ENCODE measurements at regions not wholly inside any gene's neighbourhood (a gene's known extent, or its start where the extent isn't known, plus 50 kb on each side); places are given as distances from the start of the nearest gene placed in this dataset.

DNA sequence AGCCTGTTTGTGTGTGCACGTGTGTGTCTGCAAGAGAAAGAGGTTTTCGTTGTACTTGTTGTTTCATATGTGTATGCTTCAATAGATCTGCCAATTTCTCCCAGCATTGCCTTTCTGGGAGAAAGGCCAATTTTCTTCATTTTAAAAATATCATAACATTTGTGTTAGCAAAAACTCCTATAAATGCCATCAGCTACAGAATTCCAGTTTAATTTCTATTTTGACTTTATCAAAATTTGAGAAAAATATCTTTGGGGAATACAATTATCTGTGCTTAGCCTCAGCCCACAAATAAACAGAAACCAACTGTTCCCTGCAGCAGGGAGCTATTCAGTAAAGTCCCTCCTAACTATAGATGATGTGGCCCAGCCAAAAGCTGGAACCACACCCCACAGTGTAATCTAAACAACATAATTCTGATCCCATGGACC, 68.3 kb upstream of the MGMT start:
- no peaks in the 10 kb centered on the region for H3K4me1 ChIP-seq (ENCODE audit: insufficient read depth, poor library complexity, severe bottlenecking)
- peaks cover 29% of the 10 kb centered on the region for H3K27me3 ChIP-seq (ENCODE audit: insufficient read depth, poor library complexity, severe bottlenecking)
- H3K9me3 ChIP-seq (ENCODE audit: severe bottlenecking), result no peaks in the 10 kb centered on the region
- no peak for ATAC-seq (ENCODE audit: low read depth)
- no peak overlapping the region for H3K27ac ChIP-seq (ENCODE audit: poor library complexity, severe bottlenecking)
- H3K36me3 ChIP-seq (ENCODE audit: low read depth), result no peaks in the 10 kb centered on the region
- H3K4me3 ChIP-seq (ENCODE audit: severe bottlenecking), result no peak overlapping the region
- DNase-seq (ENCODE audit: low spot score), result no peak
- TF ChIP-seq CTCF (IDR thresholded peaks at IDR 0.05; ENCODE audit: poor library complexity, severe bottlenecking), result no peak

DNA sequence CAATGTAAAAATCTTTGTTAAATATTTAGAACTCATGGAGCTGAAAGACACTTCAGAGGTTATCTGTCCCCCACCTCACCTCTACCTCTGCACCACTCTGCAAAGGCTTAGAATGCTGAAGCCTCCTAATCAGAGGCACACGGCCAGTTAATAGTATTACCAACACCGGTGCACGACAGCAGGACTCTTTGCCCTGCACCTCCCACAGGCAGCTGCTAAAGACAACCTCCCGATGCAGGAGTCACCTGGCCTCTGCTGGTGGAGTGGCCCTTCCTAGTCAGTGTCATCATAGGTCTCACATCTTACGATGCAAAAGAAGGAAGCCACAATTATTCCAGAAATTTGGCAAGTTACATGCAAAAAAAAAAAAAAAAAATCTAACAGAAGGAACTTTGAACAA, 66.6 kb upstream of the MGMT start:
- no peaks in the 10 kb centered on the region for H3K4me1 ChIP-seq (ENCODE audit: insufficient read depth, poor library complexity, severe bottlenecking)
- no peak overlapping the region for H3K27ac ChIP-seq (ENCODE audit: poor library complexity, severe bottlenecking)
- DNase-seq (ENCODE audit: low spot score) (no peak), ATAC-seq (ENCODE audit: low read depth) (no peak)
- no peak for TF ChIP-seq CTCF (IDR thresholded peaks at IDR 0.05; ENCODE audit: poor library complexity, severe bottlenecking)
- no peaks in the 10 kb centered on the region for H3K9me3 ChIP-seq (ENCODE audit: severe bottlenecking)
- H3K4me3 ChIP-seq (ENCODE audit: severe bottlenecking), result no peak overlapping the region
- peaks cover 12% of the 10 kb centered on the region for H3K27me3 ChIP-seq (ENCODE audit: insufficient read depth, poor library complexity, severe bottlenecking)
- H3K36me3 ChIP-seq (ENCODE audit: low read depth), result no peaks in the 10 kb centered on the region

GRCh38 chr10:129402459-129402858, 64.6 kb upstream of the MGMT start:
- no peak for TF ChIP-seq CTCF (IDR thresholded peaks at IDR 0.05; ENCODE audit: poor library complexity, severe bottlenecking)
- Histone ChIP-seq H3K4me3 (ENCODE audit: severe bottlenecking) (no peak overlapping the region), H3K9me3 (ENCODE audit: severe bottlenecking) (no peaks in the 10 kb centered on the region), H3K36me3 (ENCODE audit: low read depth) (no peaks in the 10 kb centered on the region), H3K27ac (ENCODE audit: poor library complexity, severe bottlenecking) (no peak overlapping the region), H3K4me1 (ENCODE audit: insufficient read depth, poor library complexity, severe bottlenecking) (no peaks in the 10 kb centered on the region), H3K27me3 (ENCODE audit: insufficient read depth, poor library complexity, severe bottlenecking) (no peaks in the 10 kb centered on the region)
- DNase-seq (ENCODE audit: low spot score) (no peak), ATAC-seq (ENCODE audit: low read depth) (no peak)

- Histone ChIP-seq H3K9me3 (ENCODE audit: severe bottlenecking) (no peaks in the 10 kb centered on the region), H3K36me3 (ENCODE audit: low read depth) (no peaks in the 10 kb centered on the region), H3K27me3 (ENCODE audit: insufficient read depth, poor library complexity, severe bottlenecking) (no peaks in the 10 kb centered on the region), H3K27ac (ENCODE audit: poor library complexity, severe bottlenecking) (no peak overlapping the region), H3K4me3 (ENCODE audit: severe bottlenecking) (no peak overlapping the region), H3K4me1 (ENCODE audit: insufficient read depth, poor library complexity, severe bottlenecking) (no peaks in the 10 kb centered on the region)
- no peak for TF ChIP-seq CTCF (IDR thresholded peaks at IDR 0.05; ENCODE audit: poor library complexity, severe bottlenecking)
- DNase-seq (ENCODE audit: low spot score) (no peak), ATAC-seq (ENCODE audit: low read depth) (no peak)
These were observed 63.0 kb upstream of the MGMT start for GRCh38 chr10:129404091-129404490.

DNA sequence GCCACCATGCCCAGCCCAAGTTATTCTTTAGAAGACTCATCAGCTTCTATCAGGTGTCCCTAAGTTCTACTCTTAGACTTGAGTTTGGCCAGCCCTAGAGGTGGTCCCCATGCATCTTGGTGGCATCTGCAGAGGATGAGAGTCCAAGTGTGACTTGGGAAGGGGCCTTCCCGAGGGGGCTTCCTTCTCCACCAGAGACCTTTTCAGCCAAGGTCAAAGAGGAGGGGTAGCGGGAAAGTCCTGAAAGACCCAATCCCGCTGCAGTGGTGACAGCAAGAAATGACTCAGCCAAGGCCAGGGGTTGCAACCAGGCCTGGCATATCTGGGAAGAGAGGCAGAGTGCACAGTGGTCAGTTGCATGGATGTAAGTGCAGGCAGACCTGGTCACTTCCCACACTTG, 61.7 kb upstream of the MGMT start:
- no peak for ATAC-seq (ENCODE audit: low read depth)

More for the DNA sequence above, 61.7 kb upstream of the MGMT start:
- TF ChIP-seq CTCF (IDR thresholded peaks at IDR 0.05; ENCODE audit: poor library complexity, severe bottlenecking), result no peak
- H3K9me3 ChIP-seq (ENCODE audit: severe bottlenecking), result no peaks in the 10 kb centered on the region
- H3K36me3 ChIP-seq (ENCODE audit: low read depth), result no peaks in the 10 kb centered on the region
- no peak for DNase-seq (ENCODE audit: low spot score)
- no peaks in the 10 kb centered on the region for H3K4me1 ChIP-seq (ENCODE audit: insufficient read depth, poor library complexity, severe bottlenecking)
- H3K27me3 ChIP-seq (ENCODE audit: insufficient read depth, poor library complexity, severe bottlenecking), result peaks cover 2% of the 10 kb centered on the region
- no peak overlapping the region for H3K4me3 ChIP-seq (ENCODE audit: severe bottlenecking)
- no peak overlapping the region for H3K27ac ChIP-seq (ENCODE audit: poor library complexity, severe bottlenecking)

Data from RWPE2 (cell line).